HG03342 (cell line): ENCODE measurements at regions not wholly inside any gene's neighbourhood (a gene's known extent, or its start where the extent isn't known, plus 50 kb on each side); places are given as distances from the start of the nearest gene placed in this dataset.
"Not testable (repeated sequence)": the region's sequence is repeated elsewhere in the genome, so short reads cannot be mapped to it uniquely, and the experiment has no call there.

Experiments
- ATAC-seq: cut with Tn5 transposase; IDR thresholded peaks from one replicate; pipeline ENCODE4 v1.9.1; 2021; ENCODE audit warnings: mild to moderate bottlenecking, moderate library complexity; ENCODE audit not compliant: unreplicated experiment

- no peak for ATAC-seq
Measured at GRCh38 chr4:97140545-97140944, 1002.7 kb downstream of the STPG2 start.

DNA sequence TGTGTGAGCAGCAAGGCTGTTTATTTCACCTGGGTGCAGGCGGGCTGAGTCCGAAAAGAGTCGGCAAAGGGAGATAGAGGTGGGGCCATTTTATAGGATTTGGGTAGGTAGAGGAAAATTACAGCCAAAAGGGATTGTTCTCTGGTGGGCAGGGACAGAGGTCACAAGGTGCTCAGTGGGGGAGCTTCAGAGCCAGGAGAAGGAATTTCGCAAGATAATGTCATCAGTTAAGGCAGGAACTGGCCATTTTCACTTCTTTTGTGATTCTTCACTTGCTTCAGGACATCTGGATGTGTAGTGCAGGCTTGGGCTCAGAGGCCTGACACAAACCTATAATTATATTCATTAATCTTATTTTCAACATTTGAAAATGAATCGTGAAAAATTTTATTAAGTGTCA, 1001.9 kb downstream of the STPG2 start:
- not testable (repeated sequence) for ATAC-seq

DNA sequence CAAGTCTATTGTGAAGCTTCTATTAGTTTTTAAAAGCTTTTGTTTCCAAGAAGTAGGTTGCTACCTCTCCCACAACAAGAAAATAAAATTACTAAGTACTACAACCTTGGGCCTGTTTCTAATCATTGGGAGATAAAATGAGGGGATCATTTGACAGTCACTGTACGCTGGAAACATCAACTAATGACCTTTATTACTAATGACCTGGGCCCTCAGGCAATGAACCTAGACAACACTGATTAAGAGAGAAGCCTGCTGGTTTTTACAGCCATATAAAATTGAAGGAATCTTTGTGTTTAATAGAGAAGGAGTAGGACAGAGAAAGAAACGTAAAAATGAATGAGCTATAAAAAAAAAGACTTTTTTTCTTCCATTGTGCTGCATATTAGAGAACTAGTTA, 1000.9 kb downstream of the STPG2 start:
- ATAC-seq = no peak

- ATAC-seq = no peak
Measured at GRCh38 chr4:97142893-97143292, 1000.4 kb downstream of the STPG2 start.

DNA sequence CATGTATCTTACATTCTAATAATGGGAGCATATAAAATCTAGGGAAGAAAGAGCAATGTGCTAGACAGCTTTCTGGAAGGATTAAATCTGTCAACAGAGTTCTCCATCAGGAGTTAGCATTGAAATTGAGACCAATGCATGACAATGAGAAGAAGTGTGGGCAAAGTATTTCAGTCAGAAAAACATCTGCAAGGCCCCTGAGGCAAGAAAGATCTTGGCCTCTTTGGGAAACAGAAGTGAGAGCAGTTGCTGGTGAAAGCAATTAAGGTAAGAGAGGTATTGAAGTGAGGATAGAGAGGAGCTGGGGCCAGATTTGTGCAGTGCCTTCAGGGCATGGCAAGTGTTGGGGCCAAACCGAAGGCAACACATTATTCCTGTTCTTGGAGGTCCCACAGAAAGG, 999.1 kb downstream of the STPG2 start:
- no peak for ATAC-seq

- ATAC-seq = no peak
Measured at GRCh38 chr4:97150966-97151365, 992.3 kb downstream of the STPG2 start.

DNA sequence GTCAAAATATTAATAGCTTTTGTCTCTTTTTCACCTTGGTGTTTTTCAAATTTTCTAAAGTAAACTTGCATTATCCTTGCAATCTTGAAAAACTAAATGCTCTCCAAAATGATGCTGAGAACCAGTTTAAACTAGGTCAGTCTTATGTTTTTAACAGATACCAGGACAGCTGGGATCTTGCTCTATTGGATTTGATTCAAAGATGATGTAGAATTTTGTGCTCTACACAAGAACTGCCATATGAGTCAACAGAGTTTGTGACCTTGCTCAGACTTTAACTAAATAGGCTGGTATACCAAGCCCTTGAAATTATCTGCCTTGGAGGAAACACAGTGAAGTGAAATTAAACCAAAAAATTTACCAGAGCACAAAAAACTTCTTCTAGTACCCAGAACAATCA, 991.1 kb downstream of the STPG2 start:
- ATAC-seq = no peak

DNA sequence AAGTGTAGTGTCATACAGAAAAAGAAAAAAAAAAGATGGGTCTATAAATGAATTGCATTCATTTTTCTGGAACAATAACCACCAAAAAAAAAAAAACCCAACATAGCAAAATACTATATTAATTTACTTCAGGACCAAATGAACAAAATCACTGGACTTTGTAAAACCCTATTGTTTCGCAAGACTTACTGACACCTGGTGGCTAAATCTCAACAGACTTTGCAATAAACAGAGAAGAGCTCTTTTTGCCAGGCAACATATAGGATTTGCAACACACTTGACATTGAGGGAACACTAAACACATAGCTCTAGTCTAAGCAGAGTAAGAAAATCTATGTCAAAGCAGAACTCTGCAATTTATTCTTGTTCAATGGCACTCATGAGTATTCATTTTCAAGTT, 990.2 kb downstream of the STPG2 start:
- ATAC-seq = no peak

DNA sequence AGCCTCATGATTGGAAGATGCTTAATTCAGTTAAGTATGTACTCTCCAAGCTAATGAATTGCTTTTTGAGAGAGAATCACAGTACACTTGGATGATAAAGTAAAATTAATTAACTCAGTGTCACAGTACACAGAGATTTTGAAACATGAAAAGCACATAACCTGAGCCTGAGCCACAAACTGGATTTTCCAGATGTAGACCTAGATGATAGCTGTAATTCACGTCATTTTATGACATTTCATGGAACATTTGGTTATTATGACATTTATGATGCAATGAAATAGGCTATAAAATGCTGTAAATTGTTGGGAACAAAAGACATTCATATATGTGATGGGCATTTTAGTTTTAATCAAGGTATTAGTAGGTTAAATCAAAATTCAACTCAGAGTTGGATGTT, 983.7 kb downstream of the STPG2 start:
- no peak for ATAC-seq

- no peak for ATAC-seq
Measured at GRCh38 chr4:97185233-97185632, 958.0 kb downstream of the STPG2 start.

DNA sequence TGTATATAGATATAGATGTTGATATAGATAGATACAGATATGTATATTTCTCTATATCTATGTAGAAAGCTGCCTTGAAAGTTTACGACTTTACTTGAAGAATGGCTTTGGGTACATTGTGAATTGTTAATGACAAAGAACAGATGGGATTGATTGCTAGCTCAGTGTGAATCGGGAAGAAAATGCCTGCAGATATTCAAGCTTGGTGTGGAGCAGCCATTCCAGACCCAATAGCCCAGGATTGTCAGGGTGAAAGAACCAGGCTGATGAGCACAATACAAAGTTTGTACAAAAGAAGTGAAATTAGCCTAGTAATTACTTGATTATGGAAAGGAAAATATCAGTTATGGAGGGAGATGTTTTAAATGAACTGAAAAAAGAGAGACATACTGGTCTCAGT, 946.2 kb downstream of the STPG2 start:
- ATAC-seq = no peak

DNA sequence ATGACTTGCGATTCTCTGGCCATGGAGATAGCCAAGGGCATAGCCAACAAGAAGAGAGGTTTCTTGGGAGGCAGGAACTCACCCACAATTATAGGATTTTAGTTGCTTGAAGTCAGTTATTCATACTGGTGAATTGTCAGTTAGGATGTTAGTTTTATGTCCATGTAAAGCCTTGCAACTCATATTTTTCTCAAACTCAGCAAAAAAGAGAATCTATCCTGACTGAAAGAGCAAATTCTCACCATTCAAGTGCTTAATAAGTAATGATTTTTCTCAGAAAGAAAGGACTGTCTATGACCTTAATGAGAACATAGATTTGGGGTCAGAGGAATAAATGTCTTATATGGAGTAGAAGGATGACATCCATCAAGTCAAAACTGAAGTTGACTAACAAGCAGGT, 934.5 kb downstream of the STPG2 start:
- no peak for ATAC-seq

- no peak for ATAC-seq
Measured at GRCh38 chr4:97215409-97215941, 927.8 kb downstream of the STPG2 start.

GRCh38 chr4:97216046-97216445, 927.2 kb downstream of the STPG2 start:
- ATAC-seq = no peak

- no peak for ATAC-seq
Measured at GRCh38 chr4:97235521-97235920, 907.8 kb downstream of the STPG2 start.

GRCh38 chr4:97238956-97239666, 904.2 kb downstream of the STPG2 start:
- no peak for ATAC-seq

GRCh38 chr4:97239667-97239997, 903.6 kb downstream of the STPG2 start:
- ATAC-seq = no peak

DNA sequence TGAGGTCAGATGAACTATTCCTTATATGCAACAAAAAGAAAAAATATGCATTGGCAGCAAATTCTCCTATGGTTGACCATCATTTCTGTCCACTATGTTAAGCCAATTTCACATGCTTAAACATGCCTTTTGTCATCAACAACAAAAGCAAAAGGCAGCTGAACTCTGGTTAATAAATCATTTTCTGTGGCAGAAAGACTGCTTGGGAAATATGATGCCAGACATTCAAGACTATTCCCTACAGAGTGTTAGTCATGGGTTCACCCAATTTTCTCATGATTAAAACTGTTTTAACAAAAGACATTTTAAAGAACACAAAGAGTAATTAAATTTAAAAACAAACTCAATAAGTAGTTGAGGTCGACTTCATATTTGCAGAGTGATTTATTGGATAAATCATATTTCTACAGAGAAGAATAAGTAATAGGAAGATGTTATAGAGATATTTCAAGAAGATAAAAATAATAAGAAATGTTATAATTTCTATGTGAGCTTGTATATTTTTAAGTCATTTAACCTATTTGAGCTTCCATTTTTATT, 890.6 kb downstream of the STPG2 start:
- ATAC-seq = no peak

DNA sequence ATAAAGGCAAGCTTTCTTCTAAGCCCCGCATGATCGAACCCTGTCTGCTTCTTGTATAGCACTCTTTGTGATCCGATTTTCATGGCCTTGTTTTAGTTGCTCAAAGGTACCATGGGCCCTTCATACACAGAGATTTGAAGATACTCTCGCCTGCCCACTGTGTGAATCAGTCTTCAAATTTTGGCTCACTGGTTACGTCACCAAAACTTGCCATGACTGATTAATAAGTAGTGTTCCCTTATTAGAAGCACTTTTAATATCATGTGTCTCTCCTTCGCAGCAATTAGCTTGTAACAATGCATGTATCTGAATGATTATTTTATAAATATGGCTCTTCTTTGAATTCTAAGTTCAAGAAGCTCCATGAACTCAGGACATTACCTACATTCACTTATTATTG, 880.5 kb downstream of the STPG2 start:
- no peak for ATAC-seq

DNA sequence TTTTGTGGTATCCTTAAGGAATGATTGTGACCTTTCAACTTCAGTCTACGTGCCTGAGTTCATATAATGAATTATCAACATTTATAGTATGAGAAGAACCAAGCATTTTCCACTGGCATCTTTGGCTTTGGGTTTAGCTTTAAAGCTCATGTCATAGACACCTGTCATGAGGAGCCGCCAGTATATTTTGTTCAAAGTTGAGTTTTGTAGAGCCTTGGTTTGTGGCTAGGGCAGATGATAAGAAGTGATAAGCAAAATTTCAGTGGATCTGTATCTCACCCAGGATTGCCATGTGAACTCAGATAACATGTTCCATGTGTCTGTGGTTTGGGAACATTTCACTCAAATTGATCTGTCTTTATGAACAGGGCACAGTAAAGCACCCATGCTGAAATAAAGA, 873.2 kb downstream of the STPG2 start:
- ATAC-seq = no peak

GRCh38 chr4:97279391-97279790, 863.9 kb downstream of the STPG2 start:
- ATAC-seq = no peak

- no peak for ATAC-seq
Measured at GRCh38 chr4:97300561-97300960, 842.7 kb downstream of the STPG2 start.

GRCh38 chr4:97305351-97305750, 837.9 kb downstream of the STPG2 start:
- no peak for ATAC-seq
